ENCODE measurements at regions not wholly inside any gene's neighbourhood (a gene's known extent, or its start where the extent isn't known, plus 50 kb on each side); places are given as distances from the start of the nearest gene placed in this dataset.

DNA sequence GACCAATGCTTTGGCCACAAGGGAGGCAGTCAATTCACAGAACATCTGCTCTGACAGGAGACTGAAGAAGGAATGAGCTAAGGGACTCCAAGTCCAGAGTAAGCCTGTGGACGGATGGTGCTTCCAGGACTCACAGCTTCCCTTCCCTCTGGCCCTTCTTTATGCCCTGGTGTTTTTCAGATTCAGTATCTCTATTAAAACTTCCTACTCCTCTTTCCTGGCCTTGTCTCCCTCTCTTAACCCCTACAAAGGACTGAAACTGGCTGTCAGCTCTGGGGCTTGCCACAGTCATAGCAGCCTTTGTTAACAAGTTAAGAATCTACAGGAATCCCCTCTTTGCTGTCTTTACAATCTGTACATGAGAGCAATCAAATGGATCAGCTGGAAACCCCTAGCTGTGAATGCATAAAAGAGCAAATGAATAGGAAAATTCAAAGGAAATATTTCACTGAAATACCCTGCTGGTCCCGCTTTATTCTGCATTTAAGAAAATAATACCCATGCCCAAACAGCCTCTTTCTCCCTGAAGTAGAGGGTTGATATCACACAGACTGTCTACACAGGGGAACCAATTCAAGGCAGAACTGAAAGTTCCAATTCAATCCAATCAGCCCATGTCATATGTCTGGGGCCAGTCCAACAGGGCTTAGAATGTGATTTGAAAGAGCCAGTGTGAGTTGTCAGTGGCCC is 192.3 kb downstream of the MZT1 start:
- no peak for DNase-seq (ENCODE audit: low spot score)

DNA sequence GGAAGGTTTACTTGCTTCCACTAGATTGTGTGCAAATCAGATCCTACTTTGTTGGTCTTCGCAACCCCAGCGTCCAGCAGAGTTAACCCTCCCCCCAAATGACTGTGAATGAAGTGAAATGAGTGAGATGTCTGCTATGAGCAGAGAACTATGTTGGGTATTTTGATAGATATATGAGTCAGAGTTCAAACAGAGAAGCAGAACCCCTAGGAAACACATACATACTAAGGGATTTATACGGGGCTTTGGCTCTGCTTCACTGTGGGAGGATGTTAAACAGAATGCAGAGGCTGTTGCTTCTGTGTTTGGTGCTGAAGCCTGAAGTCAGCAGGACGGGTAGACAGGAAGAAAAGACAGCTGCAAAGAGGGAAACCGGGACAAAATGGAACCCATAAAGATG is 197.0 kb downstream of the MZT1 start:
- DNase-seq (ENCODE audit: low spot score), result no peak

GRCh38 chr13:72527333-72527732 is 200.1 kb downstream of the MZT1 start:
- no peak for DNase-seq (ENCODE audit: low spot score)

DNA sequence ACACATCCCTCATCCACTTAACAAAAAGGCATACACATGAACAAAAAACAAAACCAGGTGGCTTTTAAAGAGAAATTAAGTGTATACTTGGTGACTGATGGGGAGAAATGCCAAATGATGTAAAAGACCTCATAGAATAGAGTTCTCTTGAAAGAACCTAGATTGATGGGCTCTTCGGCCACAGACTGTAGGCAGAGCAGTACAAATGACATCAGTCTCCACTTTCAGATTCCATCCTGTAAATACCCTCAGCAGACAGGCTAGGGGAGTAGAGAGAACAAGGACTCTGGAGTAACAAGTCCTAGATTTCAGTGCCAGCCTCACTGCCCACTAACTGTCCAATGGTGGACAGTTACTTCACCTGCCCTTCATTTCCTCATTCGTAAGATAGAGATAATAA is 203.8 kb downstream of the MZT1 start:
- no peak for DNase-seq (ENCODE audit: low spot score)

GRCh38 chr13:72523049-72523448 is 204.4 kb downstream of the MZT1 start:
- no peak for DNase-seq (ENCODE audit: low spot score)

GRCh38 chr13:72521940-72522661 is 205.3 kb downstream of the MZT1 start:
- no peak for DNase-seq (ENCODE audit: low spot score)

DNA sequence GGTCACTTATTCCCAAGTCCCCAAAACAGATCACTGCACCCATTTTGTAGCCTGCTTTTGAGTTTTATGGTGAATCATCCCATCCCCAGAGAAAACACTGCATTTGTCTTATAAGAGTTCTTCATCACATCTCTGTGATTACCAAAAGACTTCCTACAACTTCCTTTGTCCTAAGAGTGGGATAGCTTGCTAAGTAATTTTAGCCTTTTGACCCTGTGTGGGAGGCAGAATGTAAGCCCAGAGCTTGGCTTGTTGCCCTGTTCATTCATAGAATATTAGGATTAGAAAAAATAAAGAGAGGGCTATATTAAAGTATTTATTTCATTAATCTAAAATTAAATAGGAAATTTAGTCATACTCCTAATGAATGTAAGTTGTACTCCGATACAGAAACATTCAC is 213.3 kb downstream of the MZT1 start:
- no peak for DNase-seq (ENCODE audit: low spot score)

DNA sequence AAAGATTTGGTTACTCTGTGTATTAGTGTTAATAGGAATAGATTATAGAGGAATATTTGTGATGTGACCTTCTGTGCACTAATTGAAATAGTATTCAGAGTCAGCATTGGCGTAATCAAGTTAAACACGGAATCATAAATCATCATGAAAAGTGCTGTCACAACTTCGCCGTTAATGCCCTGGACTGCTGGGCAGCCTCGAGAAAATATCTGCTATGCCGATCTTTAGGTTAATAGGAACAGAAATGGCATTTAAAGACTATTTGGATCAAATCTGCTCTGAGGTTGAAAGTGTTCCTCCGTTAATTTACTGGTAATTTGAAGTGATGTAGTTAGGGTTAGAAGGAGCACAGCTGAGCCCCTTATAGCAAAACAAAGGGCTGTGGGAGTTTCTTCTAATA is 219.0 kb downstream of the MZT1 start:
- no peak for DNase-seq (ENCODE audit: low spot score)

- no peak for DNase-seq (ENCODE audit: low spot score)
Measured at GRCh38 chr13:72507416-72508199, 219.8 kb downstream of the MZT1 start.

GRCh38 chr13:72506706-72507105 is 220.7 kb downstream of the MZT1 start:
- no peak for DNase-seq (ENCODE audit: low spot score)

GRCh38 chr13:72505376-72505775 is 222.1 kb downstream of the MZT1 start:
- no peak for DNase-seq (ENCODE audit: low spot score)

DNA sequence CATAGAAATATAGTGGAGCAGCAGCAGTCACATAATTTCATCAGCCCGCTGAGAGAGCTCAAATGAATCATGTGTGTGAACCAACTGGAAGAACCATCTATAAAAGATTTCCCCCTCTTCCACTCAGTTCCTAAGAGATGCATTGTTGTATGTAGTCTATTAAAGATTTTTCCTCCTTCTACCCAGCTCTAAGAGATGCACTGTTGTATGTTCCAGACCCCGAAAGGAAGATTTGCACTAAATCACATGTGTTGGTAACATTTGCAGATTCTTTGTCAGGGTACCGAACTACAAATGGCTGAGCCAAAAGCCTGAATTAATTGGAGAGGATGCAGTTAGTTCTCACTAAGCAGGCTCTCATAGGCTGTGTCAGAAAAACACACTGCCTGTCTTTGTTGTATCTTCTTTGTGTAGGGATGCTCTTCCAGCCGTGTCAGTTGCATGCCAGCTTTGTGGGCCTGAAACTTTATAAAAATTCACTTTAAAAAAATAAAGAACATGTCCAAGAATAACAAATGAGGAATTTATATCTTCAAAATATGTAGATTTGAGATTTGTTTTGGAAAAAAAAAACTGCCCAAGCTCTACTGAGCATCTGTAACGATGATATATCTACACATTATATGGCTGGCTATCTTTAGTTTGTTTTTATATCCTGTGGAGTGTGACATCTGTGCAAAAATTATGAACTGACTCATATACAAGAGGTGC is 223.1 kb downstream of the MZT1 start:
- no peak for DNase-seq (ENCODE audit: low spot score)

- no peak for DNase-seq (ENCODE audit: low spot score)
Measured at GRCh38 chr13:72500851-72501250, 226.6 kb downstream of the MZT1 start.

DNA sequence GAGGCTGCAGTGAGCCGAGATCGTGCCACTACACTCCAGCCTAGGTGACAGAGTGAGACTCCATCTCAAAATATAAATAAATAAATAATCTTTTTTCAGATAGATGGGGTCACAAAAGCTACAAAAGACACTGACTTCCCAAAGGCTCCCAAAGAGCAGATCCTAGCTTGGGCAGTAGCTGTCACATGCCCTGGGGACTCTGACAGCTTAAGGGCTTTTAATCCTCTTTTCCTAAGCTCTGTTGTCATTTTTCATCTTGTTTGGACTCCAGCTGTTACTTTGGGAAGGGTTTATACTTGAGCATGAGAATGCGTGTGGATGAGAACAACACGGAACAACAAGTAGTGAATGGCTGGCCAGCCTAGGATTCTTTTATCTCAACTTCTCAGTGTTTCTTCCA is 231.7 kb downstream of the MZT1 start:
- no peak for DNase-seq (ENCODE audit: low spot score)

DNA sequence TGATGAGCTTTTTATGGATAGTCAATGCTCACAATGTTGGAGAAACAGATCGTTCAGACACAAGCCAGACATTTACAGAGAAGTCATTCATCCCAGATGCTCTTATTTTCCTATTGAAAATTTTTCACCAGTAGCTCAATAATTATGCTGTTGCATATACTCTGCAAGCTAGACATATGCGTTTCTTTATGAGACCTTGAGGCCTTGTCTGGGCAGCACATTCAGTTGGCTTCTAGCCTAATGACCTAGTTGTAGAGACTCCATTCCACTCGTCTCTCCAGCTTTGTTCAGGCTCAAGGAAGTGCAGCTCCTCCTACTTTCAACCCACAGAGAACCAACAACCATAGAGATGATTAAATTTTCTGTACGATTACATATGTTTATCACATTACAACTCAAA is 237.7 kb downstream of the MZT1 start:
- DNase-seq (ENCODE audit: low spot score), result no peak

- no peak for DNase-seq (ENCODE audit: low spot score)
Measured at GRCh38 chr13:72473321-72473720, 254.1 kb downstream of the MZT1 start.

DNA sequence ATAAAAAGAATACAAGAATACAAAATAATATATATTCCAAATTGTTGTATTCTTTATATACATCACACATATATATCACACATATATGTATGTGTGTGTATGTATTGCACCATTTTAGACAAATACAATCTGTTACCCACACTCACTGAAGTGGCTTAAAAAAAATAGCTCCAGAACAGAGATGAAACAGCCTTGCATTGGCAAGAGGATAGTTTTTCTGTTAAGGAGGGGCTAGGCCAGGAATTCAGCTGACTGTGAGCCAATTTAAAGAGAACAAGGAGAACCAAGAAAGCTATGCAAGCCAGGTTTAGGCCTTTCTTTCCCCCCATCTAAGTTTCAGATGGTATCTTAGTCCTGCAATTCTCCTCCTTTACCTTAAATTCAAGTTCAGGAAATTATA is 257.5 kb downstream of the MZT1 start:
- no peak for DNase-seq (ENCODE audit: low spot score)

GRCh38 chr13:72463561-72463960 is 263.9 kb downstream of the MZT1 start:
- no peak for DNase-seq (ENCODE audit: low spot score)

GRCh38 chr13:72462726-72463125 is 264.7 kb downstream of the MZT1 start:
- DNase-seq (ENCODE audit: low spot score), result no peak

- DNase-seq (ENCODE audit: low spot score), result no peak
Measured at GRCh38 chr13:72462166-72462565, 265.3 kb downstream of the MZT1 start.

DNA sequence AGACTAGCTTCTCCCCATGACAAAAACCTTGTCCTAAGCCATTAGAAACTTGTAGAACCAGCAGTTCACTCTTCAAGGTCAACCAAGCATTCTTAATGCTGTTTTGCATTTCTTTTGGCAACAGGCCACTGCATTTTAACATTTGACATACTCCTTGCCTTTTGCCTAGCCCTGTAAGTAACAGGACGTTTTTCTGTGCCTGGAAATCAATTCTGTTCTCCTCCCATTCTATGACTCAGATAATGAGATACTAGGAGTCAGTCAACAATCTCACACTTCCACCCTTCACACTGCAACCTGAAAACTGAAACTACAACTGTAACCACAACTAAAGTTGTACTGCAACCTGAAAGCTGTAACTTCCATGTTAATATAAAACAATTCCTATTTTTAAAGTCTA is 268.7 kb downstream of the MZT1 start:
- DNase-seq (ENCODE audit: low spot score), result no peak

DNA sequence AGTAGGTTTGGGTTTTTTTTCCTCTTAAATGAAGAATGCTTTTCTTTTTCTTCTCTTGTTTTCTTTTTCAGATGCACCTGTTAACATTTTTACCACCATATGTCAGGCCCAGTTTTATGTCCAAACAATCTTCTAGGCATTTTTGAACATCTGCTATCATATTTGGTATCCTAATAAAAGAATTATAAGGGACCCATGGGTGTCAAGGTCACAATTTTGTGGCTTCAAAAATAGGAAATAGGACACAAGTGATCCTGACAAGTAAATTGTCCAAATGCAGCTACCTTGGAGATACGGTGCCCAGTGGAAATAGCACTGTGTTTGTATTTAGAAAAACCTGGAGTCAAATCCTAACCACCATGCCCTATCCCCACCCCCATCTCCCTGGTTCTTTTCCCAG is 270.3 kb downstream of the MZT1 start:
- no peak for DNase-seq (ENCODE audit: low spot score)
